SK-N-SH (cell line): ENCODE measurements at regions not wholly inside any gene's neighbourhood (a gene's known extent, or its start where the extent isn't known, plus 50 kb on each side); places are given as distances from the start of the nearest gene placed in this dataset.

ENCODE experiments used
- CTCF ChIA-PET: fragments of 300-600, 350-600 bp; formaldehyde crosslinking; extraction: SDS; loops from one replicate; lab custom pipeline; 2021; lab: Yijun Ruan, JAX
- POLR2A ChIA-PET: fragments of 350-600 bp; sonication (Branson Sonifier 250); formaldehyde crosslinking; extraction: SDS; loops from one replicate; lab custom pipeline; 2020; ENCODE audit warnings: antibody characterized with exemption, inconsistent platforms; lab: Yijun Ruan, JAX
- DNase-seq: peaks from one replicate; pipeline ENCODE4 v3.0.0; 2012
- H2AFZ ChIP-seq: fragments of 200-600 bp; sonication (generic); 2 replicates; pipeline ENCODE4 v1.8.1; 2016; ENCODE audit warnings: antibody characterized with exemption, mild to moderate bottlenecking, low read depth
- H3F3A ChIP-seq: fragments of 200-600 bp; sonication (generic); replicated peaks from 2 replicates; pipeline ENCODE3; 2016; ENCODE audit warnings: antibody characterized with exemption, mild to moderate bottlenecking; ENCODE audit not compliant: insufficient read depth
- H3K27ac ChIP-seq, 2 experiments: fragments of 200-500 bp in 1 of 2; fragments of 200-600 bp in 1 of 2; sonication (Bioruptor generic) in 1 of 2; sonication (generic), shearing (Covaris generic) in 1 of 2; 2 replicates each; pipeline versions ENCODE4 v1.5.1 to v1.6.1; 2014 to 2016; ENCODE audit warnings: low read depth in 2 of 2, inconsistent platforms in 1 of 2, low read length in 1 of 2, mild to moderate bottlenecking in 1 of 2, mixed read lengths in 1 of 2
- H3K27me3 ChIP-seq: fragments of 200-600 bp; sonication (generic), shearing (Covaris generic); 2 replicates; pipeline ENCODE4 v1.6.1; 2016; ENCODE audit warnings: mixed run types; ENCODE audit not compliant: insufficient read depth
- H3K36me3 ChIP-seq, 2 experiments: fragments of 200-500 bp in 1 of 2; fragments of 200-600 bp in 1 of 2; sonication (Bioruptor generic) in 1 of 2; sonication (generic) in 1 of 2; replicated peaks in 1 of 2; 2 replicates each; pipeline versions ENCODE3 to v1.5.1; 2014 to 2016; ENCODE audit warnings: low read length in 1 of 2, mild to moderate bottlenecking in 1 of 2; ENCODE audit not compliant: insufficient read depth in 2 of 2, control insufficient read depth in 1 of 2
- H3K4me1 ChIP-seq, 2 experiments: fragments of 200-500 bp in 1 of 2; fragments of 200-600 bp in 1 of 2; sonication (Bioruptor generic) in 1 of 2; sonication (generic), shearing (Covaris generic) in 1 of 2; 2 replicates each; pipeline versions ENCODE4 v1.5.1 to v1.6.1; 2014 to 2016; ENCODE audit warnings: low read depth in 1 of 2, low read length in 1 of 2, mixed run types in 1 of 2; ENCODE audit not compliant: insufficient read depth in 2 of 2, control insufficient read depth in 1 of 2
- H3K4me2 ChIP-seq: fragments of 200-600 bp; sonication (generic), shearing (Covaris generic); 2 replicates; pipeline ENCODE4 v1.6.1; 2017; ENCODE audit warnings: mixed run types
- H3K4me3 ChIP-seq, 2 experiments: fragments of 200-500 bp in 1 of 2; fragments of 200-600 bp in 1 of 2; sonication (Bioruptor generic) in 1 of 2; sonication (generic), shearing (Covaris generic) in 1 of 2; 2 replicates each; pipeline versions ENCODE4 v1.5.1 to v1.8.1; 2014 to 2016; ENCODE audit warnings: low read depth in 2 of 2, inconsistent platforms in 1 of 2, low read length in 1 of 2, mild to moderate bottlenecking in 1 of 2, mixed read lengths in 1 of 2, moderate library complexity in 1 of 2
- H3K79me2 ChIP-seq: fragments of 200-600 bp; sonication (generic); 2 replicates; pipeline ENCODE4 v1.8.1; 2017; ENCODE audit warnings: mild to moderate bottlenecking; ENCODE audit not compliant: insufficient read depth
- H3K9ac ChIP-seq: fragments of 200-600 bp; sonication (generic); 2 replicates; pipeline ENCODE4 v1.6.1; 2017; ENCODE audit warnings: mixed run types
- H3K9me2 ChIP-seq: fragments of 200-600 bp; sonication (generic); 2 replicates; pipeline ENCODE4 v1.6.1; 2017; ENCODE audit warnings: mixed run types
- H3K9me3 ChIP-seq: fragments of 200-600 bp; sonication (generic); 2 replicates; pipeline ENCODE4 v1.6.1; 2017; ENCODE audit warnings: mixed run types, mild to moderate bottlenecking, moderate library complexity
- H4K20me1 ChIP-seq: fragments of 200-600 bp; sonication (generic); 2 replicates; pipeline ENCODE4 v1.6.1; 2017; ENCODE audit warnings: mild to moderate bottlenecking, mixed run types; ENCODE audit not compliant: insufficient read depth
- CTCF ChIP-seq: fragments of 200-600 bp; sonication (generic); IDR thresholded peaks from 2 replicates; pipeline ENCODE4 v1.6.1; 2017; ENCODE audit warnings: antibody characterized with exemption, mild to moderate bottlenecking, moderate library complexity
- ELF1 ChIP-seq: IDR thresholded peaks from 2 replicates; pipeline ENCODE4 v1.4.0; 2012
- EP300 ChIP-seq, 2 experiments: IDR thresholded peaks; 2 replicates each; pipeline versions ENCODE4 v1.4.0 to v1.6.1; 2012; ENCODE audit warnings: borderline replicate concordance in 1 of 2, low read depth in 1 of 2, low read length in 1 of 2
- FOSL2 ChIP-seq: IDR thresholded peaks from 2 replicates; pipeline ENCODE4 v1.4.0; 2012; ENCODE audit warnings: low read depth, mild to moderate bottlenecking, moderate library complexity, borderline replicate concordance
- JUND ChIP-seq: IDR thresholded peaks from 2 replicates; pipeline ENCODE4 v1.4.0; 2012
- MAX ChIP-seq: IDR thresholded peaks from 2 replicates; pipeline ENCODE4 v1.4.0; 2012; ENCODE audit warnings: low read depth
- MEF2A ChIP-seq: IDR thresholded peaks from 2 replicates; pipeline ENCODE4 v1.4.0; 2012; ENCODE audit warnings: low read depth, borderline replicate concordance
- MXI1 ChIP-seq: IDR thresholded peaks from 2 replicates; pipeline ENCODE4 v1.6.1; 2012; ENCODE audit warnings: mild to moderate bottlenecking, low read depth, low read length, improper control_type of control experiment
- NFIC ChIP-seq: IDR thresholded peaks from 2 replicates; pipeline ENCODE4 v1.4.0; 2012; ENCODE audit warnings: borderline replicate concordance
- PBX3 ChIP-seq: IDR thresholded peaks from 2 replicates; pipeline ENCODE4; 2012
- YY1 ChIP-seq: IDR thresholded peaks from 2 replicates; pipeline ENCODE4 v1.4.0; 2012; ENCODE audit warnings: low read depth, mild to moderate bottlenecking
- WGBS: methylation state at CpG from one replicate; pipeline ENCODE4 v1.1.6; 2017; ENCODE audit warnings: low lambda C conversion rate; 5-methylcytosine and 5-hydroxymethylcytosine counted together
- TF ChIP-seq, protein P1 (sequence below): IDR thresholded peaks from 2 replicates; pipeline ENCODE4 v1.4.0; 2012; ENCODE audit warnings: low read depth, borderline replicate concordance

GRCh38 chr3:19688767-19689166 lies 245.2 kb downstream of the EFHB start (continued):
- no peak for TF ChIP-seq MEF2A
- TF ChIP-seq YY1: no peak
- no peak for TF ChIP-seq FOSL2

DNA sequence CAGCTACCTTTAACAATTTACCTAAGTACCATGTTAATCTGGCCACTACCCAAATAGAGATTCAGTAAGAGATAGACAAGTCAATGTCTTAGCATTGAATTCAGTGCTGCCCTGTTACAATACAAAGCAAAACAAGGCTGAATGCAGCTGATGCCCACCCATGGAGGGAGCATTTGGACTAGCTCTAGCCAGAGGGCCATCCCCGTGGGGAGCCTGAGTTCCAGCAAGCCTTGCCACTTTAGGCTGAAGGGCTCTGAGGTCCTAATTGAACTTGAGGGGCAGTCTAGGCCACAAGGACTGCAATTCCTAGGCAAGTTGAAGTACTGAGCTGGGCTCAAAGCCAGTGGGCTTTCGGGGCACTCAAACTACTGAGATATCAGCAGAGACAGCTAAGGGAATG lies 265.9 kb downstream of the EFHB start:
- H3K4me2 ChIP-seq: no peak overlapping the region
- H3K79me2 ChIP-seq: no peaks in the 10 kb centered on the region
- H3K9me3 ChIP-seq: no peaks in the 10 kb centered on the region
- no peak overlapping the region for H2AFZ ChIP-seq
- TF ChIP-seq ELF1: no peak
- TF ChIP-seq JUND: no peak
- no peak for TF ChIP-seq NFIC
- no peak for TF ChIP-seq EP300 (IDR thresholded peaks at IDR 0.05; ENCODE audit: borderline replicate concordance in 1 of 2, low read depth in 1 of 2, low read length in 1 of 2)
- TF ChIP-seq, protein P1, sequence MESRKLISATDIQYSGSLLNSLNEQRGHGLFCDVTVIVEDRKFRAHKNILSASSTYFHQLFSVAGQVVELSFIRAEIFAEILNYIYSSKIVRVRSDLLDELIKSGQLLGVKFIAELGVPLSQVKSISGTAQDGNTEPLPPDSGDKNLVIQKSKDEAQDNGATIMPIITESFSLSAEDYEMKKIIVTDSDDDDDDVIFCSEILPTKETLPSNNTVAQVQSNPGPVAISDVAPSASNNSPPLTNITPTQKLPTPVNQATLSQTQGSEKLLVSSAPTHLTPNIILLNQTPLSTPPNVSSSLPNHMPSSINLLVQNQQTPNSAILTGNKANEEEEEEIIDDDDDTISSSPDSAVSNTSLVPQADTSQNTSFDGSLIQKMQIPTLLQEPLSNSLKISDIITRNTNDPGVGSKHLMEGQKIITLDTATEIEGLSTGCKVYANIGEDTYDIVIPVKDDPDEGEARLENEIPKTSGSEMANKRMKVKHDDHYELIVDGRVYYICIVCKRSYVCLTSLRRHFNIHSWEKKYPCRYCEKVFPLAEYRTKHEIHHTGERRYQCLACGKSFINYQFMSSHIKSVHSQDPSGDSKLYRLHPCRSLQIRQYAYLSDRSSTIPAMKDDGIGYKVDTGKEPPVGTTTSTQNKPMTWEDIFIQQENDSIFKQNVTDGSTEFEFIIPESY: no peak
- no peak for TF ChIP-seq MEF2A
- no peak for TF ChIP-seq MXI1
- no peak for TF ChIP-seq PBX3
- TF ChIP-seq YY1: no peak
- no peak for DNase-seq
- H3K9me2 ChIP-seq: no peaks in the 10 kb centered on the region
- no peak overlapping the region for H3K9ac ChIP-seq
- H3F3A ChIP-seq: no peaks in the 10 kb centered on the region
- no peak overlapping the region for H3K27ac ChIP-seq
- no peaks in the 10 kb centered on the region for H3K36me3 ChIP-seq
- POLR2A ChIA-PET: no interaction called here
- H4K20me1 ChIP-seq: no peaks in the 10 kb centered on the region
- 5% methylated on average over 2 of the region's 2 CpGs for WGBS
- CTCF ChIA-PET: no interaction called here
- H3K27me3 ChIP-seq: no peaks in the 10 kb centered on the region
- no peak overlapping the region for H3K4me3 ChIP-seq
- no peaks in the 10 kb centered on the region for H3K4me1 ChIP-seq

GRCh38 chr3:19662486-19662885 lies 271.5 kb downstream of the EFHB start:
- H3K9me2 ChIP-seq: no peaks in the 10 kb centered on the region
- POLR2A ChIA-PET: no interaction called here

More at GRCh38 chr3:19662486-19662885, 271.5 kb downstream of the EFHB start:
- H3K27me3 ChIP-seq: no peaks in the 10 kb centered on the region
- no peaks in the 10 kb centered on the region for H3K79me2 ChIP-seq
- no peak overlapping the region for H3K4me3 ChIP-seq
- 54% methylated on average over 6 of the region's 6 CpGs for WGBS
- CTCF ChIA-PET: no interaction called here
- TF ChIP-seq NFIC (no peak), MAX (no peak), CTCF (no peak)
- no peaks in the 10 kb centered on the region for H3K36me3 ChIP-seq
- DNase-seq: no peak
- H4K20me1 ChIP-seq: no peaks in the 10 kb centered on the region
- H3K27ac ChIP-seq: no peak overlapping the region
- no peaks in the 10 kb centered on the region for H3K9me3 ChIP-seq
- no peak overlapping the region for H2AFZ ChIP-seq
- H3K9ac ChIP-seq: no peak overlapping the region
- H3K4me2 ChIP-seq: no peak overlapping the region
- no peaks in the 10 kb centered on the region for H3F3A ChIP-seq
- H3K4me1 ChIP-seq: no peaks in the 10 kb centered on the region
